CD1c-positive myeloid dendritic cell (primary cell): ENCODE measurements at regions not wholly inside any gene's neighbourhood (a gene's known extent, or its start where the extent isn't known, plus 50 kb on each side); places are given as distances from the start of the nearest gene placed in this dataset.
A peak's percentile ranks its signal among the peaks of the same experiment; 100 is the strongest.

ENCODE experiments used
- DNase-seq: peaks from one replicate; pipeline ENCODE4 v3.0.0-alpha.2; 2016; ENCODE audit errors: extremely low spot score

- no peak for DNase-seq
Measured at GRCh38 chr10:4199196-4199595, 414.2 kb upstream of the KLF6 start.

DNA sequence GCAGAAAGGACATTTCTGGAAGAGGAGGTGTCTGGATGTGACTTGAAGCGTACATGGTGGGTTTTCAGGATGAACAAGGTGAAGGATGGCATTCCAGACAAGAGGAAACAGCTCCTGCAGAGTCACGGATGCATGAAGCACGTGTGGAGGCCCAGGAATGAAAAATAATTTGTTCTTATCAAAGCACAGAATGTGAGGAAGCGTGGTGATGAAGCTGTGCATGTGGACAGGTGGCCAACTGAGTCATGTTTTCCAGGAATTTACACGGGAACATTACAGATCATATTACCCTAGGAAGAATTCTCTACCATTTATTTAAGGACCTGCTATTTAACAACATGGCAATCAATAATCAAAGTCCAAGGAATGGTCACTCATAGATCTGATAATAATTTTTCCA, 413.2 kb upstream of the KLF6 start:
- no peak for DNase-seq

DNA sequence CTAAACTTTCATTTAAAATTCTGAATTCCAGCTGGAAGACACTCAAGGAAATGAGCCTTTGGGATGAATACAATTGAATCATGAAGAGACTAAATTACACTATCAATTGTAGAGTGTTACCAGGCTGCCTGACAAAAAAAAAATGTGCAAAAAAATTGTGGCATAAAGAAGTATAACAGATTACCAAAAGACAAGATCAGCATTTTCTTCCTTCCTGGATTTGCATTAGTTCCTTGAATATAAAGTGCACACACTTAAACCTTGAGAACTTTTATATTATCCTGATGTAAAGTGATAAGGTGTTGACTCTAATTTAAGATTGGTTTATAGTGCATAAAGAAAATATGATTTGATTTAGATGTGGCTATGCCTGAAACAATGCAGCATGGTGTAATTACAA, 412.7 kb upstream of the KLF6 start:
- DNase-seq, result no peak

- DNase-seq, result no peak
Measured at GRCh38 chr10:4196771-4197390, 411.9 kb upstream of the KLF6 start.

DNA sequence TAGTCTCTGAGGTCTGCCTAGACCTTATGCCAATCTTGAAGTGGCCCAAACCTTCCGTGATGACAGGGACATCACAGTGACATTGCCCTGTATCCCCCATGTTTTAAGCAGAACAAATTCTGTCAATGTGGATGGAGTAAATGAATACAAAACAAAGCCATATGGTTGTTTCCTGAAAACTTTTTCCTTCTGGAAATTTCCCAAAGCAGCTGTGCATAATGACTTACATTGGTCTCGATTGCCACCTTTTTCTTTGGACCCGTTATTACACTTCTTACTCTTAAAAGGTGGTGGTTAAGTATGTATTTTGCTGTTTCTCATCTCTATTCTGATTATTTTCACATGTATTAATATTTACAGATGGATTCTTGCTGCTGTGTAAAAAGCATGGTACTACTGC, 411.2 kb upstream of the KLF6 start:
- DNase-seq, result no peak

- no peak for DNase-seq
Measured at GRCh38 chr10:4195213-4195612, 410.2 kb upstream of the KLF6 start.

GRCh38 chr10:4194231-4194630, 409.2 kb upstream of the KLF6 start:
- DNase-seq, result no peak

DNA sequence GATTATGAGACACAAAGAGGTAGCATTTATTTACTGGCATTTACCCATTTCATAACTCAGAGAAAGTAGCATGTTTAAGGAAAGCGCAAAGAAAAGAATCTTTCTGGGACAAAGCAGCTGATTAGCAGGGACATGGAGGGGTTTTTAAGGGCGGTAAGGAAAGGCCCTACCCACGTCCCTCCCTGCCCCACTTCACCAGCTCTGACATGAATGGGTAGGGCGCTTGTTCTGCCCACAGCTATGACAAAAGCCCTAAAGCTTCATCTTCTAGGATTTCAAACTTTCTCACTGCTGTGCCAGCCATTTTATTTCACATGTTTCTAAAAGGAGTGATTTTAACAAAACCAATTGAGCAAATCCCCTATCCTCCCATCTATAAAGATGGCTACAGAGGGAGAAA, 406.9 kb upstream of the KLF6 start:
- DNase-seq, result no peak

GRCh38 chr10:4191354-4191753, 406.3 kb upstream of the KLF6 start:
- no peak for DNase-seq

DNA sequence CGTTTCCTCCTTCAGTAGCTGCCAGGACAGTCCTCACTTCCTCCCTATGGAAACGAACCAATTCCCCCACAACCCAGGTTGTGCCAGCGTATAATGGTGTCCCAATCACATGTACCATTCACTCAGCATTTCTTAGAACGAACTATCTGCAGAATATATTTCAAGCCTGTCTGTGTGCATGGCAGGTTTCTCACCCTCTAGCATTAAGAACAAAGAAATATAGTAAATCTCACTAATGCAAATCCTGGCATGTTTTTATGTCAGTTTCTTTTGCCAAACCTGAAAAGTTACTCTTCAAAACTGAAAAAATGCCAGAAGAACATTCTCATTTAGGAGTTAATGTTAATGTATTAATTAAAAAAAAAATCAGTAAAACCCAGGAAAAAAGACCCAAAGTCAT, 405.9 kb upstream of the KLF6 start:
- DNase-seq, result no peak

- no peak for DNase-seq
Measured at GRCh38 chr10:4189281-4189680, 404.3 kb upstream of the KLF6 start.

DNA sequence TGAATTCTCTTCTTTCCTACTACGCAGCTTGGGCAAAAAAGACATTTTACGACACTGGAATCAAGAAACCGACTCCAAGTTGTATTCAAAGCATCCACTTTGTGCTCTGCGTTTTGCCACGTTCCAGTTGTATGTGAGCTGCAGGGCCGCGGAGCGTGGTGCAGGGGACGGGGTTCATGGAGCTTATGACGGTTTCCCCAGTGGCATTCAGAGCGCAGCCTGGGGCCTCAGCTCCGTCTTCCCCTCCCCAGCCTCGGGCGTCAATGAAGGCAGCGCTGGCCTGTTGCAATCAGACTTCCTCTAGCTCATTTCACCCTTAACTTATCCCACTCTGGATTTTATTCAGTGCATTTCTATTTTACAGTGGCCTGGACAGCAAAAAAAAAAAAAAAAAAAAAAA, 403.4 kb upstream of the KLF6 start:
- DNase-seq, result no peak

DNA sequence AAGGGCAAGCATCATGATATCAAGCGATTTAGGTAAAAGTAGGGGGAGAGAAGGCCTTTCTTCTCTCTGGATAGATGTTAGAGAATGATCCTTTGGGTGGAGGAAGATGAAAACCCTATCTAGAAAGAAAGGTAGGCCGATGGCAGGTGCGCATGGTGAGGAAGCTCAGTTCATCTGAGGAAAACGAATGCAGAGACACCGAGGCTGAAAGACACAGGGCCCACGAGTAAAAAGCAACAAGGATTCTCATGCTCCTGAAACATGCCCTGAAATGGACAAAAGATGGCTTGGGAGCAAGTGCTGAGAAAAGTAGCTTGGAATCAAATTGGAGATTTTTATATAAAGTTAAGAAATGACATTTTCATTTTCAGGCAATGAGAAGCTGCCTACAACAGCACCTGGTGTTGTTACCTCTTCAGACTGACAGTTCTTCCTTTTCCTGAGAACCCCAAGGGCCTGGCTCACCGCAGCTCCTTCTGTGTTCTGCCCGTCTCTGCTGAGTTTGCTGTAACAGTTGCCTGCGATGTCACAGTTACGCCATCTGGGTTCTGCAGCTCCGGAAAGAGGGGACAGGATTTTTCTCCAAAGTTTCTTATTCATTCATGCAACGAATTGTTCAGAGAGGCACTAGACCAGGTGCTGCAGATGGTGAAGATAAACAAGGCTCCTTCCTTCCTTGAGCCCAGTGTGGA, 402.0 kb upstream of the KLF6 start:
- DNase-seq, result no peak

- no peak for DNase-seq
Measured at GRCh38 chr10:4183761-4184261, 398.8 kb upstream of the KLF6 start.

DNA sequence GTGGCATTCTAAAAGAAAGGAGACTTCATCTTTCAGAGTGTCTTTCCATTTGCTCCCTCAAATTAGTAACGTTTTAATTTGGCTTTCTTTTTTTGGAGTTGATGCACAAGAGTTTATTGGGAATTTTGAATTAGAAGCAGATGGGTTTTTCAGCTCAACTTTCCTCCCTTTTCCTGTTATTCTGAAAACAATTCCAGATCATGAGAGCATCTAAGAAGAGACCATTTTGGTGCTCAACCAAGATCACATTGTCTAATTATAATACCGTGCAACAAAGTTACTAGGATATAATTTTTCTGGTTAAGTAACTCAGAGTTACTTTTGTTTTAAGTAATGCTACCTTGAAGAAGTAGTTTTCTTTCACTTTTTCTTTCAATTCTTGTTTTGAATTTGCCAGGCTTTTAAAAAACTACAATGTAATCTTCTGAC, 396.6 kb upstream of the KLF6 start:
- DNase-seq, result no peak

- DNase-seq, result no peak
Measured at GRCh38 chr10:4181081-4181480, 396.1 kb upstream of the KLF6 start.

DNA sequence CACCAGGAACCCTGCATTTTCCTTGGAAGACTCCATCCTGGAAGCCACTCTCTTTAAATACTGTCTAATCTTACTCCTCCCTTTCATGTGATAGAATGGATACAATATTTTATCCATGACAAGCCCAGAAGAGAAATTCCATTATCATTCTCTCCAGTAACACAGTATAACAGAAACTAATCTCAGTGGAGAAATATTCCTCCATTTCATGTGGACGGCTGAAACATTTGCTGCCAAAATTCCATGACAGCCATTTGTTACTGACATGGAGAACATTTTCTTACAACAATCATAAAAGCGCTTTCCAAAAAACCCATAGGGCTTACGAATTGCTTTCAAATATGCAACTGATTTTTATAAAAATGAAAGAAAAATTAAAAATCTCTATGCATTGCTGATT, 392.8 kb upstream of the KLF6 start:
- DNase-seq, result no peak

DNA sequence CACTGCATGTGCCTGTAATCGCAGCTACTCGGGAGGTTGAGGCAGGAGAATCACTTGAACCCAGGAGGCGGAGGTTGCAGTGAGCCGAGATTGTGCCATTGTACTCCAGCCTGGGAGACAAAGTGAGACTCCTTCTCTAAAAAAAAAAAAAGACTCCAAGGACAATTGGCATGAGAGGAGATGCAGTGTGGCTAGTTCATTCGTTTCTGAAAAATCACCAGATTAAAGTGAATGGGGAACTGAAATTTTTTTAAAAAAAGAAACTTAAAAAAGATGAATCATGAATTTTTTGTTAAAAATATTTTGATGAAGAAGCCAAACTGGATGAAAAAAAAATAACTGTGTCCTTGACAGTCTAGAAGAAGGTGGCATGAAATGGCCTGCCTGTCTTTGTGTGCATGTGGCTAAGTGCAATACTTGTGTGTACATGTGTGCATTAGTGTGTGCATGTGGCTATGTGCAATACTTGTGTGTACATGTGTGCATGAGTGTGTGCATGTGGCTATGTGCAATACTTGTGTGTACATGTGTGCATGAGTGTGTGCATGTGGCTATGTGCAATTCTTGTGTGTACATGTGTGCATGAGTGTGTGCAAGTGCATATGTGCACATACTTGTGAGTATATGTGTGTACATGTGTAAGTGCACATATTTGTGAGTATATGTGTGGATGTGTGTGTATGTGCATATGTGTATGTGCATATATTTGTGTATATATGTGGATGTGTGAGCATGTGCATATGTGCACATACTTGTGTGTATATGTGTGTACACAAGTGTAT, 391.7 kb upstream of the KLF6 start:
- DNase-seq, result peak; percentile 63

DNA sequence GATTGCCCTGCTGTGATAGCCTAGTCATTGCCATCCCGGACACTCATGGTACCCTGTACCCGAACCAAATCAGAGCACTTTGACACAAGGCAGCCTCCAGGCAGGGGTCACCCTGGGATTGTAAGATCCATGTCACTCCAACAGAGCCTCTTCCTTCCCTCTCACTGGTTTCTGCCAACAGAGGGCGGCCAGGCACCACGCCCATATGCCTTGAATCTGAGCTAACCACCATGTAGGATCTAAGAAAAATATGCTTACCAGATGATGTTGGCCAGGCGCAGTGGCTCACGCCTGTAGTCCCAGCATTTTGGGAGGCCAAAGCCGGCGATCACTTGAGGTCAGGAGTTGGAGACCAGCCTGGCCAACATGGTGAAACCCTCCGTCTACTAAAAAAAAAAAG, 389.2 kb upstream of the KLF6 start:
- DNase-seq, result no peak

GRCh38 chr10:4170633-4171314, 385.8 kb upstream of the KLF6 start:
- DNase-seq, result no peak

DNA sequence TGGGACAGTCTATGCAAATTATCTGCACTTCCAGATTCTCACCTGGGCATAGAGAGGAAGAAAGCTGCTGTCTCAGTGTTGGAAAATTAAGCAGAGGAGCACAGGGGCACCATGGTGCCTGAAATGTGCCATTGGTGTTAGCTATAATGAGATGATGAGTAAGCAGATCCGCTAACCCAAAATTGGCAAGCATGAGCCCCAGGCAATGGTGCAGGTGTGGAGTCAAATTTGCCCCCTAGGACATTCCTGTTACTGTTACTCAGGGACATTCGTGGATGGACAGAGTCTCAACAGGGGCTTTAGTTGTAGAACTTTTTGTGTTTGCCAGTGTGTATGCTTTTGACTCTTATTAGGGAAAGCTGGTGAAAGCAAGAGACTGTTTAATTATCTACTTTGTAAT, 385.2 kb upstream of the KLF6 start:
- no peak for DNase-seq

- no peak for DNase-seq
Measured at GRCh38 chr10:4169448-4169847, 384.4 kb upstream of the KLF6 start.
